CD4-positive, CD25-positive, alpha-beta regulatory T cell (primary cell): ENCODE measurements at regions not wholly inside any gene's neighbourhood (a gene's known extent, or its start where the extent isn't known, plus 50 kb on each side); places are given as distances from the start of the nearest gene placed in this dataset.

Source experiments
- ATAC-seq, 2 donors: fragments of 150-1000 bp; cut with Tn5 transposase; one replicate each; pipeline ENCODE4 v1.10.0; 2021; ENCODE audit warnings: low read depth in 2 of 2, moderate number of reproducible peaks in 2 of 2, moderate library complexity in 1 of 2
- DNase-seq, 3 donors: peaks; one replicate each; pipeline versions ENCODE4 v3.0.0 to v3.0.0-alpha.2; 2012 to 2022; ENCODE audit warnings: mixed read lengths in 1 of 3
- H3K27ac ChIP-seq: one replicate; pipeline ENCODE4 v1.7.0; 2013; ENCODE audit warnings: mild to moderate bottlenecking, low read length; ENCODE audit not compliant: insufficient read depth, poor library complexity, severe bottlenecking
- H3K27me3 ChIP-seq: one replicate; pipeline ENCODE4 v1.7.0; 2013; ENCODE audit warnings: low read length; ENCODE audit not compliant: control insufficient read depth, insufficient read depth
- H3K36me3 ChIP-seq: one replicate; pipeline ENCODE4 v1.7.0; 2013; ENCODE audit warnings: mild to moderate bottlenecking, low read length, moderate library complexity; ENCODE audit not compliant: control insufficient read depth, insufficient read depth
- H3K4me1 ChIP-seq: 2 replicates; pipeline ENCODE4 v1.7.0; 2013; ENCODE audit warnings: mild to moderate bottlenecking, low read length; ENCODE audit not compliant: insufficient read depth, control insufficient read depth, poor library complexity, severe bottlenecking
- H3K4me3 ChIP-seq: one replicate; pipeline ENCODE4 v1.7.0; 2013; ENCODE audit warnings: low read depth, mild to moderate bottlenecking, low read length, moderate library complexity
- H3K9me3 ChIP-seq, 2 experiments: 1 replicate in 1 of 2; 2 replicates in 1 of 2; pipeline ENCODE4 v1.7.0; 2013; ENCODE audit warnings: low read length in 2 of 2, mild to moderate bottlenecking in 1 of 2, moderate library complexity in 1 of 2; ENCODE audit not compliant: control insufficient read depth in 2 of 2
- H3K27ac Mint-ChIP-seq, 3 donors: one replicate each; pipeline ENCODE4 v1.8.0; 2020 to 2022; ENCODE audit warnings: mild to moderate bottlenecking in 3 of 3, mixed read lengths in 3 of 3, moderate library complexity in 2 of 3
- H3K27me3 Mint-ChIP-seq: one replicate; pipeline ENCODE4 v1.8.0; 2022; ENCODE audit warnings: mild to moderate bottlenecking, mixed read lengths
- H3K36me3 Mint-ChIP-seq: one replicate; pipeline ENCODE4 v1.8.0; 2020; ENCODE audit warnings: mixed read lengths
- H3K4me1 Mint-ChIP-seq, 4 donors: one replicate each; pipeline ENCODE4 v1.8.0; 2020 to 2022; ENCODE audit warnings: mixed read lengths in 4 of 4, mild to moderate bottlenecking in 1 of 4
- H3K4me3 Mint-ChIP-seq, 4 donors: one replicate each; pipeline ENCODE4 v1.8.0; 2020 to 2022; ENCODE audit warnings: mild to moderate bottlenecking in 4 of 4, mixed read lengths in 4 of 4, moderate library complexity in 3 of 4
- H3K9me3 Mint-ChIP-seq, 7 donors: one replicate each; pipeline ENCODE4 v1.8.0; 2020 to 2022; ENCODE audit warnings: mixed read lengths in 7 of 7, mild to moderate bottlenecking in 3 of 7, moderate library complexity in 2 of 7

DNA sequence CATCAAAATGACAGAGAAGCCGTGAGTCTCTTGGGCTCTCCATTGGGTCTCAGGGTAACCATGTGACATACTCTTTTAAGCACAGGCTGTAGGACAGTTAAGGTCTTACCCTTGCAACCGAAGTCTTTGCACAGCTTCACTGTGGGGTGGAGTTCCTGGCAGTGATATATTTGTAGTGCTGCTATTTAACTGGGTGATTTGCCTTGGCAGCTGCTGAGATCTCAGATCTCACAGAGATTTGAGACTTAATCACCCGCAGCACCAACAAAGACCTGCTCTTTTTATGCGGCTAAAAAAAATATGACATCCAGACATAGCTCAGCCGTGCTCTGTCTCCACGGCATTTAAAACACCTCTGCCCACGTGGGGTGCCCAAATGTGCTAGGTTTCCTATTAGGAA lies 63.4 kb upstream of the NPTX2 start:
- Mint-ChIP-seq H3K27ac (no peak overlapping the region), H3K36me3 (no peaks in the 10 kb centered on the region), H3K4me3 (no peak overlapping the region), H3K9me3 (peaks cover 0 to 27% (median 4%) of the 10 kb centered on the region in 7 donors), H3K4me1 (no peaks in the 10 kb centered on the region), H3K27me3 (peaks cover 4% of the 10 kb centered on the region)
- DNase-seq (no peak), ATAC-seq (no peak)
- Histone ChIP-seq H3K4me1 (no peaks in the 10 kb centered on the region), H3K27me3 (no peaks in the 10 kb centered on the region), H3K36me3 (no peaks in the 10 kb centered on the region), H3K27ac (no peak overlapping the region), H3K9me3 (peaks cover 2 to 17% of the 10 kb centered on the region in 2 experiments), H3K4me3 (no peak overlapping the region)

DNA sequence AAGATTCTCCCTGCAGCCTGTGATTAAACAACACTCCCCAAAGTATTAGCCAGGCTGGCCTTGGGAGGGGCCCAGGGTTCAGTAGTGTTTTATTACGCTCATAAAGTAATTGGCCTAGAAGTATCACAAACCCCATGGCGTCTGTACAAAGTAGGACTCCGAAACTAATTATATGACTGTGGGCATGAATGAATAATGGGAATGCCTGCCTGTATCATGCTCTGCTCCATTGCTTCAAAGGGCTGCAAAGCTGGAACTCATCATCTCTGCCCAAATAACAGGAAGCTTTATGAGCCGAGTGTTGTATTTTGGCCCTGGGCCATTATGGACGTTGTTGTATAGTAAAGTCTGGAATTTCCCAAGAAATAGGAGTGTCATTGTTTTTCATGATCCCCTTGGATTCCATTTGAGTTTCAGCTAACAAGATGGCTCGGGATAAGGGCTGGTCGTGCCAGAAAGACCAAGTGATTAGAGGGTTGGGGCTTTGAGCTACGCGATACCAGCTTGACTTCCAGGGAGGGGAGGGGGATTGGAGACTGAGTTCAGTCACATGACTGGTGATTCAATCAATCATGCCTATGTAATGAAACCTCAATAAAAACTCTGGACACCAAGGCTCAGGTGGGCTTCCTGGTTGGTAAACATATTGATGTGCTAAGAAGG lies 65.3 kb upstream of the NPTX2 start:
- Mint-ChIP-seq H3K4me3 (no peak overlapping the region), H3K27ac (no peak overlapping the region), H3K36me3 (no peaks in the 10 kb centered on the region), H3K27me3 (peaks cover 4% of the 10 kb centered on the region), H3K9me3 (peaks cover 0 to 27% (median 4%) of the 10 kb centered on the region in 7 donors), H3K4me1 (no peaks in the 10 kb centered on the region)
- DNase-seq, result no peak
- no peaks in the 10 kb centered on the region for H3K36me3 ChIP-seq
- peaks cover 2 to 17% of the 10 kb centered on the region in 2 experiments for H3K9me3 ChIP-seq
- H3K4me3 ChIP-seq, result no peak overlapping the region
- no peak overlapping the region for H3K27ac ChIP-seq
- no peaks in the 10 kb centered on the region for H3K4me1 ChIP-seq
- H3K27me3 ChIP-seq, result no peaks in the 10 kb centered on the region
- no peak for ATAC-seq

DNA sequence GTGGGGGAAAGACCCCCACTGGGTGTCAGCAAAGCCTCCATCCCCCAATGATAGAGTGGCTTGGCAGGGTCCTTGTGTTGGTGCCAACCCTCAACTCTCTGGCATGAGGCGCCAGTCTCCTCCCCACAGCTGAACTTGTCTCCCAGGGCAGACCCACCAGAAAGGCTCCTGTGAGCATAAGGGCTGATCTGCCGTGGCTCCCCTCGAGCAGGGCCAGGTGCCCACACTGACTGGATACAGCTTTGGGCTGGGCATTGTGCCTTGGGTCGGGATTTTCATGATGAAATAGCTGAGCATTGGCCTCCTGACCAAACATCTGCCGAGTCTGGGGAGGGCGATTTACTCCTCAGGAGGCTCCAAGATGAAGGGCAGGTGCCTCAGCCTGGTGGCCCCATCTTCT lies 68.1 kb upstream of the NPTX2 start:
- Histone ChIP-seq H3K4me1 (no peaks in the 10 kb centered on the region), H3K27me3 (no peaks in the 10 kb centered on the region), H3K9me3 (peaks cover 2 to 17% of the 10 kb centered on the region in 2 experiments), H3K36me3 (no peaks in the 10 kb centered on the region), H3K27ac (no peak overlapping the region), H3K4me3 (no peak overlapping the region)
- Mint-ChIP-seq H3K36me3 (no peaks in the 10 kb centered on the region), H3K9me3 (peaks cover 0 to 24% (median 3%) of the 10 kb centered on the region in 7 donors), H3K27ac (no peak overlapping the region), H3K4me1 (no peaks in the 10 kb centered on the region), H3K4me3 (no peak overlapping the region), H3K27me3 (no peaks in the 10 kb centered on the region)
- no peak for ATAC-seq
- no peak for DNase-seq

DNA sequence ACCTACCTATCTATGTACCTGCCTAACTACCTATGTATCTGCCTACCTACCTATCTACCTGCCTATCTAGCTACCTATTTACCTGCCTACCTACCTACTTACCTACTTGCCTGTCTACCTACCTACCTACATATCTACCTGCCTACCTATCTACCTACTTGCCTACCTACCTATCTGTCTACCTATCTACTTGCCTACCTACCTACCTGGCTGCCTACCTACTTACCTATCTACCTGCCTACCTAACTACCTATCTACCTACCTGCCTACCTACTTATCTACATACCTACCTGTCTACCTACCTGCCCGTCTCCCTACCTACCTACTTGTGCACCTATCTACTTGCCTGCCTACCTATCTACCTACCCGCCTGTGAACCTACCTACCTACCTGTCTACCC lies 68.7 kb upstream of the NPTX2 start:
- H3K27me3 ChIP-seq, result no peaks in the 10 kb centered on the region
- Mint-ChIP-seq H3K27me3 (no peaks in the 10 kb centered on the region), H3K36me3 (no peaks in the 10 kb centered on the region), H3K4me3 (no peak overlapping the region), H3K9me3 (peaks cover 0 to 24% (median 3%) of the 10 kb centered on the region in 7 donors), H3K27ac (no peak overlapping the region), H3K4me1 (no peaks in the 10 kb centered on the region)
- no peak overlapping the region for H3K27ac ChIP-seq
- no peak overlapping the region for H3K4me3 ChIP-seq
- no peak for ATAC-seq
- H3K9me3 ChIP-seq, result peaks cover 2 to 11% of the 10 kb centered on the region in 2 experiments
- DNase-seq, result no peak
- H3K4me1 ChIP-seq, result no peaks in the 10 kb centered on the region
- no peaks in the 10 kb centered on the region for H3K36me3 ChIP-seq

DNA sequence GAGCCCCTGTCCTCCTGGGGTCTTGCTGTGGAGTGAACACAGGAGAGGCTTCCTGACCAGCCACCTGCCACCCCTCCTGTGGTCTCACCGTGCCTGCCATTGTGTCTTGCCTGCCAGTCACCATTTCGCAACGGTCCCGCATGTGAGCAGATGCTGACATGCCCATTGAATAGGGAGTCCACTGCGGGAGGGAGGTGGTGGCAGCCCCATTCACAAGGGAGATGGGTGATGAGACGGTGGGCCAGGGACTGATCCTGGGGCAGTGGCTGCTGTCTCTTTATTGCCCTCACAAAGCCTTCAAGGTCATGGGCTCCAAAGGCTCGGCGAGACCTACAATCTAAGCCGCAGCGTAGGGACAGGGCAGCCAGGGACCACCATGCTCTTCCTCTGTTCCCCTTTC lies 76.0 kb upstream of the NPTX2 start:
- no peaks in the 10 kb centered on the region for H3K27me3 ChIP-seq
- no peak for ATAC-seq
- Mint-ChIP-seq H3K27ac (no peak overlapping the region), H3K4me3 (no peak overlapping the region), H3K36me3 (no peaks in the 10 kb centered on the region), H3K27me3 (no peaks in the 10 kb centered on the region), H3K4me1 (no peaks in the 10 kb centered on the region), H3K9me3 (peaks cover 0 to 11% (median 3%) of the 10 kb centered on the region in 7 donors)
- H3K4me3 ChIP-seq, result no peak overlapping the region
- H3K27ac ChIP-seq, result no peak overlapping the region
- H3K36me3 ChIP-seq, result no peaks in the 10 kb centered on the region
- no peaks in the 10 kb centered on the region for H3K9me3 ChIP-seq
- H3K4me1 ChIP-seq, result no peaks in the 10 kb centered on the region
- no peak for DNase-seq

DNA sequence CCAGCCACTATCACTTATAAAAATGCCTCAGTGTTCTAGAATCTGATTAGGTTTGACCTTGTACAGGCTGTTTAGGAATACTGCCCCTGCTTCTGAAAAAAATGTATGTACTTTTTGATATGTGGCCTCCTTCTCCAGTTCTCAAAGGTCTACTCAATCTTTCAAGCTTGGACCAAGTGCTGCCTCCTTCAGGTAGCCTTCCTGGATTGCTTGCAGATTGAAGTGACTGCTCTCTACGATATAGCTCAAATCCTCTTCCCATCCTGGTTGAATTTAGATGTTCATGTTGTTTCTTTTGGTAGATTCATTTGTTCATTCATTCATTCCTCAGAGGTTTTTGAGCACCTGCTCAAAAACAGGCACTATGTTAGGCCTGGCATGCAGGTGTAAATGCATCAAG lies 77.2 kb upstream of the NPTX2 start:
- Mint-ChIP-seq H3K4me3 (no peak overlapping the region), H3K27me3 (no peaks in the 10 kb centered on the region), H3K4me1 (no peaks in the 10 kb centered on the region), H3K9me3 (peaks cover 0 to 11% (median 3%) of the 10 kb centered on the region in 7 donors), H3K36me3 (no peaks in the 10 kb centered on the region), H3K27ac (no peak overlapping the region)
- H3K4me3 ChIP-seq, result no peak overlapping the region
- H3K27me3 ChIP-seq, result no peaks in the 10 kb centered on the region
- no peaks in the 10 kb centered on the region for H3K9me3 ChIP-seq
- H3K36me3 ChIP-seq, result no peaks in the 10 kb centered on the region
- DNase-seq (no peak), ATAC-seq (no peak)
- H3K27ac ChIP-seq, result no peak overlapping the region
- no peaks in the 10 kb centered on the region for H3K4me1 ChIP-seq

DNA sequence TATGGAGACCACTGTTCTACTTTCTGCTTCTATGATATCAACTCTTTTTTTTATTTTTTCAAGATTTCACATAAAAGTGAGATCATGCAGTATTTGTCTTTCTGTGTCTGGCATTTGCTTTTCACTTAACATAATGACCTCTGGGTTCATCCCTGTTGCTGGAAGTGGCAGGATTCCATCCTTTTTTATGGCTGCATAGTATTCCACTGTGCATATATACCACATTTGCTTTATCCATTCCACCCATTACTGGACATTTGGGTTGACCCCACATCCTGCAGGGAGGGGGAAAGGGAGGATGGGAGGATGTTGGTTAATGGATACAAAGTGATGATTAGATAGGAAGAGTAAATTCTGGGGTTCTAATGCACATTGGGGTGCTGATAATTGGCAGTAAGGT lies 80.3 kb upstream of the NPTX2 start:
- peaks cover 4% of the 10 kb centered on the region for H3K27me3 Mint-ChIP-seq
- no peak overlapping the region for H3K27ac Mint-ChIP-seq
- Histone ChIP-seq H3K27me3 (no peaks in the 10 kb centered on the region), H3K27ac (no peak overlapping the region), H3K9me3 (no peaks in the 10 kb centered on the region), H3K4me3 (no peak overlapping the region), H3K36me3 (no peaks in the 10 kb centered on the region), H3K4me1 (no peaks in the 10 kb centered on the region)
- no peaks in the 10 kb centered on the region for H3K4me1 Mint-ChIP-seq
- peaks cover 0 to 15% (median 5%) of the 10 kb centered on the region in 7 donors for H3K9me3 Mint-ChIP-seq
- ATAC-seq, result no peak
- no peak overlapping the region for H3K4me3 Mint-ChIP-seq
- H3K36me3 Mint-ChIP-seq, result no peaks in the 10 kb centered on the region
- DNase-seq, result no peak

DNA sequence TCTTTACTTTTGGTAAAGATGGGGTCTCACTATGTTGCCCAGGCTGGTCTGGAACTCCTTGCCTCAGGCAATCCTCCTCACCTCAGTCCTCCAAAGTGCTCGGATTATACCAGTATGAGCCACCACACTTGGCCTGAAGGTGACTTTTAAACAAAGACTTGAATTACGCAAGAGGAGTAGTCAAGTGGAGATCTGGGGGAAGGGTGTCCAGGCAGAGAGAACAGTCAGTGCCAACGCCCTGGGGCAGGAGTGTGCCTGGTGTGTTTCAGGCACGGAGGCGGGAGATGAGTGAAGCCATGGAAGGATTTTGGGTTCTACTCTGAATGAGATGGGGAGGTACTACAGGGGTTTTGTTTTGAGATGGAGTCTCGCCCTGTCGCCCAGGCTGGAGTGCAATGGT lies 82.6 kb upstream of the NPTX2 start:
- H3K27me3 Mint-ChIP-seq, result peaks cover 4% of the 10 kb centered on the region
- no peaks in the 10 kb centered on the region for H3K4me1 Mint-ChIP-seq
- Histone ChIP-seq H3K4me1 (no peaks in the 10 kb centered on the region), H3K27me3 (no peaks in the 10 kb centered on the region), H3K4me3 (no peak overlapping the region), H3K27ac (no peak overlapping the region), H3K36me3 (no peaks in the 10 kb centered on the region), H3K9me3 (peaks cover 0 to 1% of the 10 kb centered on the region in 2 experiments)
- ATAC-seq (no peak), DNase-seq (no peak)
- no peak overlapping the region for H3K4me3 Mint-ChIP-seq
- H3K9me3 Mint-ChIP-seq, result peaks cover 0 to 22% (median 5%) of the 10 kb centered on the region in 7 donors
- no peaks in the 10 kb centered on the region for H3K36me3 Mint-ChIP-seq
- no peak overlapping the region for H3K27ac Mint-ChIP-seq
